Stimulated activated naive CD8-positive, alpha-beta T cell treated with anti-CD3 and anti-CD28 coated beads, Interleukin-15, Interleukin-2, amounts not matched to agents 100 U/mL and 50 U/mL, for 24 hours (primary cell): ENCODE measurements at regions not wholly inside any gene's neighbourhood (a gene's known extent, or its start where the extent isn't known, plus 50 kb on each side); places are given as distances from the start of the nearest gene placed in this dataset.

Experiments
- ATAC-seq: fragments of 150-1000 bp; cut with Tn5 transposase; one replicate; pipeline ENCODE4 v1.10.0; 2021
- DNase-seq: peaks from one replicate; pipeline ENCODE4 v3.0.0; 2021

DNA sequence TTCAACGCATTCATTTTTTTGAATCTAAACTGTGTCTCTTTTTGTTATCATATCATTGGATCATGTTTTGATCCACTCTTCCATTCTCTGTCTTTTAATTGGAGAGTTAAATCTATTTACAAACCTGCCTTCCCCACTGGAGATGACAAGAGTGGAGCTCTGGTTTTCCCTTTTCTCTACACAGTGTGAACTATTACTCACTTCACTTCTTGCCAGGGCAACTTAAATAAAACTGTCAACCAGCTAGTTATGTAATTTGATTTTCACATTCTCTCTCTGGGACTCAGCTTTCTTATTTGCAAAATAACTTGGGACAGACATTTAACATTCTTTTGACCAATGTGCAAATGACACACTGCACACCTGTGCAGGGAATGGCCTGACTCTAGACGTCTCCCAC lies 230.8 kb upstream of the CST7 start:
- DNase-seq (no peak), ATAC-seq (no peak)

DNA sequence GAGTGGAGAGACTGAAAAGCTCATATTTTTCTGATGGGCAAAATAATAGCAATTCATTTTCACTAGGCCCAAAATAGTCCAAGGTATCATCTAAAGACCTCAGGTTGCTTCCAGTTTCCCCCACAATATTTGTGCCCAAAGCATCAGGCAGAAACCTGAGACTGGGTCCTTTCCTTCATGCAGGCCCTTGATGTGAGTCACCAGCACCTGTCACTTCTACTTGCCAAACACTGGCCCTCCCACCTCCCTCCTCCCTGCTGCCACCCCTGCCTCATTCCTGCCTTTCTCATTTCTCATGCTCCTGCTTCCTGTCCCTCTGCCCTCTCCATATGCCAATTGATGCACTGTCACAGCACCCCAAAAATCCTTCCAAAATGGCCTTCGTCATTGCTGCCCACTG lies 230.4 kb upstream of the CST7 start:
- no peak for DNase-seq

DNA sequence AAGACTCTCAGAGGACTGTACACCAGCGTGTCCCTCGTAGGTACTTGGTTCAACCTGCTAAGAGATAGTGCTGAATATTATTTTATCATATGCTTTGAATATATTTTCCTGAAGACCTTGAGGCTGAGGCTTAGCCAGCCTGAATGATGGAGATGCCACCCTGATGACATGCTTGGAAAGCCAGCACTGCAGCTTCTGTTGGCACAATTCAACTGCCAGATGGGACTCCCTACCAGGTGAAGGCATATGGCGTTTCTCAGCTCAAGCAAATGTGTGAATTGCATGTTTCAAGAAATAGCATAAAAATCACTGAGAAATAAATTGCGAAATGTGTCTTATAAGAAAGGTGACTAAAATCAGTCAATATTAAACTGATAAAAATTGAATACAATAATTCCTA lies 228.1 kb upstream of the CST7 start:
- ATAC-seq, result no peak
- DNase-seq, result no peak

More for the DNA sequence above, 230.4 kb upstream of the CST7 start:
- ATAC-seq, result no peak

DNA sequence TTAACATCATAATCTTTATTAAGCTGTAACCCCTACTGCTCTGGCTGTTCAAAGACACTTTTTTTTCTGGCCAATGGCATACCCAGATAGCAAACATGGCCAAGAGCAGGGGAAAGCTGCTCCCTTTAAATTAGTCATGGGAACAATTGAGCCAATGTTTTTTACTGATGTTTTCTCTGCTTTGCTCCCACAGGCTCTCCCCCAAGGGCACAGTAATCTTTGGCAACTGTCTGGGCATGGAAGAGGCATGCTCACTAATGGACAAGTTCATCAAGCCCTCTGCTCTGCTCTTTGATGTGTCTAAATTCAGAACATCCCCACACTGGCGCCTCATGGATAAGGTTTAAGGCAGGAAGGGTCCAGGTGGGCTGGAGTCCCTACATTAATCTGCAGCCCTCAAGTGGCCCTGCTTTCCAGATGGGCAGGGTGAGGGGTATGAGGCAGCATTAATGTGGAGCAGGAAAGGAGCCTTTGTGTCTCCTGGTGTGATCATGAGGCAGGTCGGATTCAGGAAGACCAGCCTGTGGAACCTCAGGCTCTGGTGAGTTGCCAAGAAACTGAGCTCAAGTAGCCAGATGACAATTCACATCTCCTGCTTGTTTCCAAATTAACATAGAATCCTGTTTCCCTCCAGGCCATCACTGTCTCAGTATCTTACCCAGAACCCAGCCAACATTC lies 227.0 kb upstream of the CST7 start:
- no peak for ATAC-seq
- no peak for DNase-seq

DNA sequence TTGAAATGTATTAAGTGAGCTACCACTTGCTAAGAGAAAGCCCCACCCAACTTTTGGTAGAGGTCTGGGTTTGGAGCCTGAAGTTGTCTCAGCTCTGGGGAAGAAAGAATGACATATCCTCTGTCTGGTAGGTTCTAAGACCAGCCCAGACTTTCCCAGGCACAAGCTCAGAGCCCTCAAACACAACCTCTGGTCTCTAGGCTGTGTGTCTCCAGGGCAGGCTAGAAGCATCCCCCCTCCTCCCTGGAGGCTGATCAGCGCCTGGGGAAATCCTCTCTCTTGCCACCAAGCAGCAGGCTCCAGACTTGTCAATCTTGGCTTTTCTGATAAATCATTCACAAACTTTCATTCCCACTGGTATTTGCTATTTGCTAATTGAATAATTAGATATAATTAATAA lies 226.5 kb upstream of the CST7 start:
- ATAC-seq (no peak), DNase-seq (no peak)

DNA sequence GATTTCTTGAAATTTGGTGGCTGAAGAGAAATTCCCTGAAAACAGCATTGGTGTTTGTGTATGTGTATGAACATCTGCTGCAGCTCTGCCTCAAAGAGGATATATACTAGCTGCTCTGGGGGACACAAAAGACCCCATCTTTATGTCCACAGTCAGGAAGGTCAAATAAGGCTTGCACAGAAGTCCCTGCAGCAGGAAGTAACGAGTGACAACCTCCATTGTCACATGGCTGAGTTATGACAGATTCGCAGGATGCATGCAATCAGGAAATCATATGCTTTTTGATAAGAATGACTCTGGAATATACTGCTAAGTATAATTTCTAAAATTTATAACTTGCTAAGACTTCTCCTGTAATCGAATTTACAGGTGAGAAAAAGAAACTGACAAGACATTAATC lies 225.9 kb upstream of the CST7 start:
- DNase-seq (no peak), ATAC-seq (no peak)

DNA sequence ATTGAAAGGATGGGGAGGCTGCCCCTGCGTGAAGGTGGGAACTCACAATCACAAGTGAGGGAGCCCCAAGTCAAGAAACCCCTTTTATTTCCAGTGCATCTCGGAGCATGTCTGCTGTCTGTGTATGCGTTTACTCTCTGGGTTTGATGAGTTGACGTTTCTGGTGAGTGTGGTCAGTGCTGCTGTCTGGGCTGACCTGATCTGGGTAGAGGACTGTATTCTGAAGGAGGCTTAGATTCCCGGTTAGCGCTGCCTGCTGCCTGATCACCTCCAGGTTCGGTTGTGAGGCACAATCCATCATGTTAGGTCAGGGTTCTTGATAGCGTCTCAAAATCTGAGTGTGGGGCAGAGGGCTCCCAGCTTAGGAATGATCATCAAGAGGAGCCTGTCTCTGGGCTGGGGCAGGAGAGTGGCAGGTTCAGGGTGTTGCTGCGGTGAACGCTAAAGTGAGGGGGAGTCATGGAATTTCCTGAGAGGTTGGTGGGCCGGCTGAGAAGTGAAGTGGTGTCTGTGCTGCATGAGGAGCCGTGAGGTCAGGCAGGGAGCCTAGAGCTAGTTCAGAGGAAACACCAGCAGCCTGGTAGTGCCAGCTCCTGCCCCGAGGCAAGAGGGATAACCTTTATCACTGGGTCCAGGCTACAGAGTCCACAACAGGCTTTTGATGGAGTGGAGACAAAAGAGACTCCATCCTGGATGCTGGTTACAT lies 225.3 kb upstream of the CST7 start:
- no peak for DNase-seq
- ATAC-seq, result no peak

DNA sequence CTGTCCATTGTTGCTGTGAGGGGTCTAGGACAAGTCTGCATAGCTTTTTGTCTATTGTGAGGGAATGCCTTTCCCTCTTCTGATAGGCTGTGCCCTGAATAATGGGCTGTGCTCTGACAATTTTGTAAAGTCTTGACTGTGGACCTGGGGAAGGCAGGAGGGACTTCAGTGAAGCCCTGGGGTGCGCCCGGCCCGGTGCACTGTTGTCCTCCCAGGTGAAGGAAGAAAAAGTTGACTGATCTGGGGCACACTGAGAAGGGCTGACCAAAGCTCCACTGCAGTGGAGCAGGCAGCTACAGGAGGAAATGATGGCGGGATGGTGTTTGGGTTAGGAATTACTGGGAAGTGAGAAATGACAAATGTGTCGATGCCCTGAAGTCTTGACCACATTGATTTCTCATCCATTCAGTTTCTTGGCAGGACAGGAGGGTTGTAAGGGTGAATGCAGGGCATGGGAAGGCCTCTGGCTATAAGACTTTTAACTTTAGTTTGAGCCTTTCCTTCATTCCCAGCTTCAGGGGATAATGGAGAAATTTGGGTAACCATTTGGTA lies 224.0 kb upstream of the CST7 start:
- ATAC-seq, result no peak

DNA sequence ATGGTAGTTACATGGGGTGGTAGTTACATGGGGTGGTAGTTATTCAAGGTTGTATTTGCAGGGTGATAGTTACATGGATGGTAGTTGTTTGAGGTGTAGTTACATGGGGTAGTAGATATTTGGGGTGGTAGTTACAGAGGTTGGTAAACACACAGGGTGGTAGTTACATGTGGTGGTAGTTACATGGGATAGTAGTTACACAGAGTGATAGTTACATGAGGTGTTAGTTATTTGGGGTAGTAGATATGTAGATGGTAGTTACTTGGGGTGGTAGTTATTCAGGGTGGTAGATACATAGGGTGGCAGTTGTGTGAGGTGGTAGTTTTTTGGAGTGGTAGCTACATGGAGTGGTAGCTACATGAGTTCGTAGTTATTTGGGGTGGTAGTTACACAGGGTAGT lies 221.3 kb upstream of the CST7 start:
- no peak for ATAC-seq
- no peak for DNase-seq

More for the DNA sequence above, 224.0 kb upstream of the CST7 start:
- DNase-seq, result no peak

DNA sequence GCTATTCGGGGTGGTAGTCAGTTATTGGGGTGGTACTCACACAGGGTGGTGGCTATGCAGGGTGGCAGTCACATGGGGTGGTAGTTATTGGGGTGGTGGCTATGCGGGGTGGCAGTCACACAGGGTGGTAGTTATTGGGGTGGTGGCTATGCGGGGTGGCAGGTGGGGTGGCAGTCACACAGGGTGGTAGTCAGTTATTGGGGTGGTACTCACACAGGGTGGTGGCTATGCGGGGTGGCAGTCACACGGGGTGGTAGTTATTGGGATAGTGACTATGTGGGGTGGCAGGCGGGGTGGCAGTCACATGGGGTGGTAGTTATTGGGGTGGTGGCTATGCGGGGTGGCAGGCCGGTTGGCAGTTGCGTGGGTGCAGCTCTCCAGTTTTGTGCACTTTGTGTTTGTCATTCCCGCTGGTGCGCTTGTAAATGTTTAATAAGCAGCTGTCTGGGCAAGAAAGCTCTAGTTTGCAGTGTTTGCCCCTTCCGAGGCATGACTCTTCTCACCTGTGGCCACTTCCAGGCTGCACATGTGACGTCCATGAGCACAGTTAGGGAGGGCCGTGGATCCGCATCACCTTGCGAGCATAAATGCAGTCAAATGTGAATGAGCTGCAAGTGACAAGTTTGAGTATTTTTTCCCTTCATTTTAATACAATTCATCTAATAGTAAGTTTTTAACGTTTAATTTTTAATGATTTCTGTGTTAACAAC lies 219.0 kb upstream of the CST7 start:
- ATAC-seq, result no peak
- no peak for DNase-seq

DNA sequence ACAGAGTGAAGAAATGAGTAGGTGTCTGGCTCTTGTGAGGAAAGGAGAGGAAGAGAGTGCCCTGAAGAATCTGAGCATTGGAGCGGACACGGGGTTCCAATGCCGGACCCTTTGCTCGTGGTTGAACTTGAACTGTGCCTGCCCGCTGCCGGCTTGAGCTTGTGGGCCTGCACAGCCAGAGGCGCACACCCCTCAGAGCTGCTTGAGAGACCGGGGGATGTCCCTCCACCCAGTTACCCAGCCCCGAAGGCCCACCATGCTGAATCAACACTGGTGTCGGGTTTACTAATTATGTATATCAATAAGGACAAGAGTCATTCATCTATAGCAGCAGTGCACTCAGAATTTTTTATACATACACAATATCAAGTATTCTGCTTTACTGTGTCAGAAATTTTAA lies 218.3 kb upstream of the CST7 start:
- no peak for DNase-seq
- no peak for ATAC-seq

DNA sequence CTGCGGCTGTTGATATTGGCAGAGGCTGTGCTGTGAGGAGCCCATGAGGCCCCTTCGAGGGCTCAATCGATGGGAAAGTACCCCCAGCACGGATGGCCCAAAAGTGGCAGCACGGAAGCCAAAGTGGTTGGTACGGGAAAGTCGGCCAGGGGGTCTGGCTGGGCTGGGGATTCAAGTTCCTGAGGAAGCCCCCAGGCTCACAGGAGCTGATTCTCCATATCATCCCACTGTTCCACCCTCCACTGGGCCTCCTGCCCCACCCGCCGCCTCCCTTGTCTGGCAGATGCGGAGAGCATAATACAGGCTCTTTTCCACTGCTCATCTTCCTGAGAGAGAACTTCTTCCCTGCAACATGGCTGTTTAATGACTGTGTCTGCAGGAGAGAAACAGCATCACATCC lies 217.8 kb upstream of the CST7 start:
- ATAC-seq (no peak), DNase-seq (no peak)

DNA sequence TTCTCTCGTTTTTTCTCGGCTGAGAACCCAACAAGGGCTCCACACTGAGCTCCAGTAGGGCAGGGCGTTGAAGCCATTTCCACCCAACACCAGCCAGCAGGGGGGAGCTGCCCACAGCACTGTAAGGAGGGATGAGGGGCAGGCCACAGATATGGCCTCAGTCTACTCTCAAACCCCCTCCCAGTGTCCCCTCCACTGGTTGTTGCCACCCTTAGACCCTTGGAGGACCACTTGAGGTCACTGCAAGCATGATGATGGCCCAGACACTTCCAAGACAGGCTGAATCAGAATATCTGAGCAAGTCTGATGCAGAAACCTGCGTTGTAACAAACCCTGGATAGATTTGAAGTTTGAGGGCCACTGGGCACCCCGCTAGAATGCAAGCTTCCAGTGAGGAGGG lies 217.0 kb upstream of the CST7 start:
- DNase-seq, result no peak
- no peak for ATAC-seq

DNA sequence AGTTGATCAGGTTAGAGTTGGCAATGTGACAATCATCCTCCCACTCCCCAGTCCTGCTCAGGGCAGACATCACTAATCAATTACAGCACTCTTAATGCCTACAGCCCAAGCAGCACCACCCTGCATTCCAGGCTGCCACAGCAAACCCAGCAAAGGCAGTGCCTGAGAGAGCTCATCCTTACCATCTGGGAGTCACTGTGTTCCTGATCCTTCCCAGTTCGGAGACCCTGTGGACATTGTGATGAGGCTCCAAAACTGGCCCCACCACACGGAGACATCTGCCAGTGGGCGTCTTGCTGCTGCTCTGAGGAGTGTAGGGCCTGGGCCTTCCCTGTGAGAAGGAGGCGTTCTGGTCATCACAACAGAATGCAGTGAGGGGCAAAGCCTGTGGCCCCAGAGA lies 216.5 kb upstream of the CST7 start:
- no peak for ATAC-seq

DNA sequence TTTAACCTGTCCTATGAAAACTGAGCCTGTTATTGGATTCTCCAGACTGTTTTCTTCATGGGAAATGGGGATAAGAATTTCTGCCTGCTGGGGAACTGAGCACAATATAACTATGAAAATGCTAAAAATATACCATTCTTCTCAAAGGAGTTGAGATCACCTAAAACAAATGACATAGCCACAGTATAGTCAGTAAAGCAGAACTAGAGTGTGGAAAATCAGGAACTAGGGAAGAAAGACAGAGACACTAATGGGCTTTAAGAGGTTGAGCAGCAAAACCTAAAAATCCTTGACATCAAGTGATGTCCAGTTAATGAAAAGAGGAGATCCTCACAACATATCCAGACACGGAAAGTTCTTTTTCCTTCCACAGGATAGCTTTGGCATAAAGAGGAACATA lies 215.7 kb upstream of the CST7 start:
- DNase-seq, result no peak
- no peak for ATAC-seq

More for the DNA sequence above, 216.5 kb upstream of the CST7 start:
- DNase-seq, result no peak

DNA sequence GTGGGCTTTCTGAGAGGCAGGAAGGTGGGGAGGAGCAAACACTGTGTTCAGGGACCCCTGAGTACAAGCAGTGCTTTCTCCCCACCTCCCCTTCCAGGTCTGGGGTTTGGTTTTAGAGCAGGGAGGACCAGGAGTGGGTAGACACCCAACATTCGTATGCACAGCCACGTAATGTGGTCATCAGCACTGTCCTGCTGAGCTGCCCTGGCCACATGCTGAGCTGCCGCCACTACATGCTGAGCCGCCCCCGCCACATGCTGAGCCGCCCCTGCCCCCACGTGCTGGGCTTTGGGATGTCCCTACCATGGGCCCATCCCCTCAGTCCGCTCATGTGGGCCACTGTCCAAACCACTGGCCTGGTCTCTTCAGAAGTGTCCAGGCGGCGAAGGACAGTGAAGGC lies 214.9 kb upstream of the CST7 start:
- no peak for ATAC-seq
- DNase-seq, result no peak

DNA sequence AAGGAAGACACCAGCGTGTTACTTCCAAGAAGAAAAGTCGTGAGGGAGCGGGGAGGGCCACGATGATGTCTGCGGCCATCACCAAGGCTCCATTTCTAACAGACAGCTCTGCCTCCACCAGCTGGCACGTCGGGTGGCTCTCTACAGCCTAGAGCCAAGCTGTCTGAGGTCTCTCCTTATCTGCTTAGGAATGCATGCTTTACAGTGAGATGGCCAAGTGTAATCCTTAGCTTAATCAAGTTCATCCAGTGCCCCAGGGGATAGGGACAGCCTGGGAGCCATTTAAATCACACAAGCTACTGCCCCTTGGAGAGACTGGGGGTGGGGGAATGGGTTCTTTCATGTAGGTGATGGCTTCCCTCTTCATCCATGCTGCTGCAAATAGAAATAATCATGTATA lies 213.8 kb upstream of the CST7 start:
- DNase-seq, result no peak
- ATAC-seq, result no peak

DNA sequence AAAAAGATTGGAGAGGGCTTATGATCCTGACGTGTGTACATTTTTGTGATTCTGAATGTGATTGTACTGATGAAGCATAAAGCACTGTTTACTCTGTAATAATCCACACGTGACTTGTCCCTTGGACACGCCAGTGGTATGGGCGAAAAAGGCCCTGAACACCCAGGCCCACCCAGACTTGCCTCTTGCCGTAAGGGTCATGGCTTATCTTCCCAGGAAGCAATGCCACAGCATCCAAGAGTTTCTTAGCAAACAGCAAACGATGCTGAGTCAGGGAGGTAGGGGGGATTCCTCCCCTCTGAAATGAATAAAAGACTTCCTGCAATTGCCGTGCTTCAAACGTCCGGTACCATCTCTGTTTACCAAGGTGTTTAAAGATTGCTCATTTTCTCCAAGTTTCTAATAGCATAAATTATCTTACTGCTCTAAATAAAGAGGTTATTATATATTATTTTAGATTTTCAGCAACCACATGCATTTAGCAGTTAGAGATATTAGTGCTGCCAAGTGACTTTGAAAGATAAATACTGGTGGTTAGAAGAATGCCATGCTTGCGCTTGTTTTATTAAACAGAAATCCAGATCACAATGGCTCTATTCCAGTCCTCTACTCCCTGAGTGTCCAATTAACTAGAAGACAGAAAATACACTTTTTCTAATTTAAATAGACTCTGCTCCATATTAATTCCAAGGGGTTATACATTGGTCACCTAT lies 212.8 kb upstream of the CST7 start:
- ATAC-seq (no peak), DNase-seq (no peak)

DNA sequence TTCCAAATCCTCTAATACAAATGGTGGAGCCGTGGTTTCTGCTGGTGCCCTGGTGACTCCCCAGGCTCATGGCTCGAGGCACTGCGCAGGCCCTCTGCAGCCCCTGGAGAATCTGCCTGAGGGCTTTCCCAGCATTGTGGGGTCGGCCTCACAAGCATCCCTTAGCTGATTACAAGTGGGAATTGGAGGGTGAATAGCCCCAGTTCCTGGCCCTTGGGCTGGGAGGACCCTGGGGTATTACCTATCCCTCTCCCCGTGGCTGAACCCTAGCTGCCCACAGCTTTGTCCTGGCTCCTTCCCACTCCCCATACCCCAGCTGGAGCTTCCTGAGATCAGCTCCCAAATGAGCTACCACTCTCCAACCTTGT lies 212.2 kb upstream of the CST7 start:
- ATAC-seq (no peak), DNase-seq (no peak)

DNA sequence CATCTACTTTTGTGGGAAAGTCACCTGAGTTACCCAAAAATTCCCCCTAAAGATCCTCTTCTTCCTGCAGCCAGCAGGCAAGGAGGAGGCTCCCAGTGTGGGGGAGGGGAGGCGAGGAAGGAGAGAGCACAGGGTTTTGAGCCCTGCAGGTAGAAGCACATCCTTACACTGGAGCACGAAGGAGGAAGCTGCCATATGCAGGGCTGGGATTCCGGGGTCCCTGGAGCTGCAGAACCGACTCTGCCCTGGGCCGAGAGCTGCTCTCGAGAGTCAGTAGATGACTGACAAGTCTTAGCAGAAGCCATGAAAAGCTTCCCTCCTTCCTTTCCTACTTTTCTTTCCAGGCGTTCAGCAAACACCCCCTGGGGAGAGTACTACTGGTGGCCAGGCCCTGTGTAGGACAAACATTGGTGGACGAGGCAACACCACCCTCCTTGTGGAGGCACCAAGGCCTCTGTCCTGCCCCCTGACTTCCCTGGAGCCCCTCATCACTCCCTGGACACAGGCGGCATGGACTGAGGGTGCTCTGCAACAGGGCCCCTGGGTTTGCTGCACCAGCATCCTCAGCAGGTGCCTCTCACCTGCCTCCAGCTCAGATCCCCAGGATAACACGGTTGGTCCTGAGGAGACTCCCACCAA lies 211.7 kb upstream of the CST7 start:
- DNase-seq (no peak), ATAC-seq (no peak)

DNA sequence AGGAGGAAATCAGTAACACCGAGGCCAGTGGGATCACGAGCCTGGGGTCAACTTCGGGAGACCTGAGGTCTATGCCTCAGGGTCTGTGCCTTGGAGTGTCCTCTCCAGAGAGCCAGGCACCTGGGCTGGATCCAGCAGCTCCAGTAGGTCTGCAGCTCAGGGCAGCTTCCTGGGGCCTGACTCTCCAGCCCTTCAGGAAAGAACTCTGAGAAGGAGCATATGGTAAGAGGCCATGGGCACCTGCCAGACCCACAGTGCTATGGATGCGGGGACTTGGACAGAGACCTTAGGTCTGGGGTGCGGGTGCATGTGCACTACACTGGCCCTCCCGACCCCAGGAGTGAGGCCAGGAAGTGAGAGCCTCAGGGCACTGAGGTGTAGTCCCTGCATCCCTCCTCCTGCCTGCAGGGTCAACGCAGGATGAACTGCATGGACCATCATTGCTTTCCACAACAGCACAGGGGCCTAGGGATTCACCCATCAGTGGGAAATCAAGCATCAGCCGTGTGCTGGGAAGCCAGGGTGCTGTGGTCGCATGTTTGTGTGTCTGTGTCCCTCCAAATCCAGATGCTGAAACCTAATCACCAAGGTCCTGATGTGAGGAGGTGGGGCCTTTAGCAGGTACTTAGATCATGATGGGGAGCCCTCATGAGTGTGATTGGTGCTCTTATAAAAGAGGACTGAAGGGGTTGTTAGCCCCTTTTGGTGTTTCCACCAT lies 210.9 kb upstream of the CST7 start:
- no peak for ATAC-seq

More for the DNA sequence above, 210.9 kb upstream of the CST7 start:
- DNase-seq, result no peak
